Osteocyte (in vitro differentiated cells): ENCODE measurements at regions not wholly inside any gene's neighbourhood (a gene's known extent, or its start where the extent isn't known, plus 50 kb on each side); places are given as distances from the start of the nearest gene placed in this dataset.
"Not testable (repeated sequence)": the region's sequence is repeated elsewhere in the genome, so short reads cannot be mapped to it uniquely, and the experiment has no call there.

Source experiments
- DNase-seq: peaks from one replicate; pipeline ENCODE4 v3.0.0; 2021; ENCODE audit warnings: mixed read lengths; ENCODE audit not compliant: unreplicated experiment; ENCODE audit errors: extremely low spot score
- H3K27ac Mint-ChIP-seq: one replicate; pipeline ENCODE4 v1.8.0; 2021; ENCODE audit warnings: mild to moderate bottlenecking, mixed read lengths; ENCODE audit not compliant: unreplicated experiment
- H3K27me3 Mint-ChIP-seq: one replicate; pipeline ENCODE4 v1.8.0; 2021; ENCODE audit warnings: mixed read lengths; ENCODE audit not compliant: unreplicated experiment
- H3K36me3 Mint-ChIP-seq: one replicate; pipeline ENCODE4 v1.8.0; 2021; ENCODE audit warnings: mixed read lengths; ENCODE audit not compliant: unreplicated experiment
- H3K4me1 Mint-ChIP-seq: one replicate; pipeline ENCODE4 v1.8.0; 2021; ENCODE audit warnings: mixed read lengths; ENCODE audit not compliant: unreplicated experiment
- H3K4me3 Mint-ChIP-seq: one replicate; pipeline ENCODE4 v1.8.0; 2021; ENCODE audit warnings: mild to moderate bottlenecking, moderate library complexity, mixed read lengths; ENCODE audit not compliant: unreplicated experiment
- H3K9me3 Mint-ChIP-seq: one replicate; pipeline ENCODE4 v1.8.0; 2021; ENCODE audit warnings: mixed read lengths; ENCODE audit not compliant: unreplicated experiment
- CTCF ChIP-seq: fragments of 200-600 bp; sonication (generic); IDR thresholded peaks from 2 replicates; pipeline ENCODE4 v1.5.0; 2021; ENCODE audit warnings: antibody characterized with exemption, mild to moderate bottlenecking, moderate library complexity

- no peak for TF ChIP-seq CTCF
- Mint-ChIP-seq H3K27ac (no peak overlapping the region), H3K4me3 (no peak overlapping the region), H3K4me1 (no peaks in the 10 kb centered on the region), H3K9me3 (peaks cover 16% of the 10 kb centered on the region), H3K27me3 (no peaks in the 10 kb centered on the region), H3K36me3 (no peaks in the 10 kb centered on the region)
- DNase-seq = no peak
Observed at GRCh38 chr17:54180950-54181349, 358.2 kb downstream of the KIF2B start.

GRCh38 chr17:54191261-54191660, 368.5 kb downstream of the KIF2B start:
- Mint-ChIP-seq H3K36me3 (no peaks in the 10 kb centered on the region), H3K4me3 (no peak overlapping the region), H3K4me1 (no peaks in the 10 kb centered on the region), H3K9me3 (peaks cover 58% of the 10 kb centered on the region), H3K27ac (no peak overlapping the region), H3K27me3 (no peaks in the 10 kb centered on the region)
- no peak for DNase-seq
- no peak for TF ChIP-seq CTCF

GRCh38 chr17:54194268-54194667, 371.5 kb downstream of the KIF2B start:
- no peaks in the 10 kb centered on the region for H3K27me3 Mint-ChIP-seq
- no peak overlapping the region for H3K4me3 Mint-ChIP-seq
- peaks cover 40% of the 10 kb centered on the region for H3K9me3 Mint-ChIP-seq
- H3K36me3 Mint-ChIP-seq = no peaks in the 10 kb centered on the region
- DNase-seq = no peak
- no peak overlapping the region for H3K27ac Mint-ChIP-seq
- TF ChIP-seq CTCF = no peak
- H3K4me1 Mint-ChIP-seq = no peaks in the 10 kb centered on the region

GRCh38 chr17:54196751-54197150, 374.0 kb downstream of the KIF2B start:
- Mint-ChIP-seq H3K27ac (no peak overlapping the region), H3K4me1 (no peaks in the 10 kb centered on the region), H3K9me3 (peaks cover 47% of the 10 kb centered on the region), H3K4me3 (no peak overlapping the region), H3K27me3 (no peaks in the 10 kb centered on the region), H3K36me3 (no peaks in the 10 kb centered on the region)
- no peak for TF ChIP-seq CTCF
- DNase-seq = no peak

GRCh38 chr17:54201380-54201779, 378.7 kb downstream of the KIF2B start:
- not testable (repeated sequence) for H3K36me3 Mint-ChIP-seq, DNase-seq, H3K4me1 Mint-ChIP-seq, H3K27me3 Mint-ChIP-seq, H3K4me3 Mint-ChIP-seq, H3K27ac Mint-ChIP-seq
- peaks cover 33% of the 10 kb centered on the region for H3K9me3 Mint-ChIP-seq

- Mint-ChIP-seq H3K27me3 (no peaks in the 10 kb centered on the region), H3K9me3 (peaks cover 25% of the 10 kb centered on the region), H3K4me3 (no peak overlapping the region), H3K27ac (no peak overlapping the region), H3K36me3 (no peaks in the 10 kb centered on the region), H3K4me1 (no peaks in the 10 kb centered on the region)
- no peak for TF ChIP-seq CTCF
- no peak for DNase-seq
Observed at GRCh38 chr17:54220829-54221228, 398.1 kb downstream of the KIF2B start.
